Right lobe of liver (tissue), 6 donors: ENCODE measurements at regions not wholly inside any gene's neighbourhood (a gene's known extent, or its start where the extent isn't known, plus 50 kb on each side); places are given as distances from the start of the nearest gene placed in this dataset.

Experiments used
- ATAC-seq, 4 donors: fragments of 200-7000 bp; cut with Tn5 transposase; one replicate each; pipeline ENCODE4 v1.9.1; 2020; ENCODE audit warnings: mild to moderate bottlenecking in 4 of 4, moderate library complexity in 4 of 4
- DNase-seq, 3 donors: peaks; one replicate each; pipeline ENCODE4 v3.0.0-alpha.2; 2020
- H3K27ac ChIP-seq, 3 donors: fragments of 200-600 bp; one replicate each; pipeline ENCODE4 v1.8.0; 2022
- H3K27me3 ChIP-seq, 2 donors: fragments of 200-600 bp; one replicate each; pipeline ENCODE4 v1.8.0; 2022
- H3K36me3 ChIP-seq, 4 donors: fragments of 200-600 bp; sonication (generic) in 1 of 4; one replicate each; pipeline versions ENCODE4 v1.5.1 to v1.8.0; 2017 to 2022; ENCODE audit warnings: control low read depth in 1 of 4
- H3K4me1 ChIP-seq, 4 donors: fragments of 200-600 bp; sonication (generic) in 1 of 4; one replicate each; pipeline versions ENCODE4 v1.5.1 to v1.8.0; 2017 to 2022; ENCODE audit warnings: control low read depth in 1 of 4
- H3K4me3 ChIP-seq, 3 donors: fragments of 200-600 bp; one replicate each; pipeline ENCODE4 v1.8.0; 2022
- H3K9me3 ChIP-seq, 4 donors: fragments of 200-600 bp; sonication (generic) in 1 of 4; one replicate each; pipeline versions ENCODE4 v1.5.1 to v1.8.0; 2017 to 2022; ENCODE audit warnings: control low read depth in 1 of 4
- POLR2A ChIP-seq: fragments of 450-650 bp; IDR thresholded peaks from one replicate; pipeline ENCODE4 v1.6.1; 2017; ENCODE audit warnings: antibody characterized with exemption, mild to moderate bottlenecking
- WGBS: methylation state at CpG from one replicate; pipeline ENCODE4 v1.1.6; 2018; ENCODE audit warnings: low coverage, low lambda C conversion rate; ENCODE audit not compliant: insufficient coverage; ENCODE audit errors: missing lambda C conversion rate; 5-methylcytosine and 5-hydroxymethylcytosine counted together
- intact Hi-C, 2 donors: fragments of 100-400 bp; cut with DNase I; formaldehyde crosslinking; loops; one replicate each; pipeline versions ENCODE4 v1.11.2 to v1.14.1; 2022
- TF ChIP-seq, protein P1 (sequence below), 4 donors: fragments of 200-600 bp in 3 of 4; fragments of 450-650 bp in 1 of 4; IDR thresholded peaks; one replicate each; pipeline versions ENCODE4 v1.5.1 to v1.8.0; 2016 to 2022; ENCODE audit warnings: antibody characterized with exemption in 4 of 4, mild to moderate bottlenecking in 2 of 4
- donor health status: DM: no; HTN: yes; CAD: no.
- donor health status: DM: no; HTN: no; CAD: no.
- donor health status: DM: no; HTN: no; CAD: no.
- donor health status: DM: no; HTN: yes; CAD: no.
- donor health status: DM: no; HTN: yes; CAD: no.

DNA sequence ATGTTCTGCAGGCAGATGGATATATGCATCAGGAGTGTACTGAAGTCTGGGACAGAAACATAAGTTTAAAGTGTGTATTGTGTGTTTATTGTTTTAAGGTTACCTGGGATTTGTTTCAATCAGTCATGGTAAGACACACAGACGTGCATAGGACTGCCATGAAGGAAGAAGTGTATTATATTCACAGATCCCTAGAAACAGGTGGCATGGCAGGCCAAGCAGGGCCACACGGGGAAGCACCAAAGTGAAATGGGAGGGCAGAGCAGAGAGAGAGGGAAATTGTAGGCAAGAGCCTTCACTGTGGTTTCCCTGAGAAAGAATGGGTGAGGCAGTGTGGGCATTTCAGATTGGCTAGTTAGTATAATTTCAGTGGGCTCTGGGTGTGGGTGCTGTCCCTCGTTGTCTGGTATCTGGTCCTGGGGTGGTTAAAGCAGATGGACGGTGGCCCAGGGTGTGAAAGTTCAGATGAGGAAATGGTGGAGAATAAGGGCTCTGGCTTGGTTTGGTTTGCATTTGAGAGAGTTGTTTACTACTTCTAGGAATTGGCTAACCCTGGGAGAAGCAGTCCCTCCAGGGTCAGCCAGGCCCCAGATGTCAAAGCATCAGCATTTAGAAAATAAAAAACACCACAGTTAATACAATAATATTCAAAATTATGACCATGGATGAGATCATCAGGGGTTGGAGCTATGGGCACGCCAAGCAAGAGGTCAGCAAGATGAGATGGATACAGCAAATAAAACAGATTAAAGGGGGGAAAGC is 160.0 kb downstream of the LRRC30 start:
- TF ChIP-seq POLR2A: no peak
- TF ChIP-seq, protein P1, sequence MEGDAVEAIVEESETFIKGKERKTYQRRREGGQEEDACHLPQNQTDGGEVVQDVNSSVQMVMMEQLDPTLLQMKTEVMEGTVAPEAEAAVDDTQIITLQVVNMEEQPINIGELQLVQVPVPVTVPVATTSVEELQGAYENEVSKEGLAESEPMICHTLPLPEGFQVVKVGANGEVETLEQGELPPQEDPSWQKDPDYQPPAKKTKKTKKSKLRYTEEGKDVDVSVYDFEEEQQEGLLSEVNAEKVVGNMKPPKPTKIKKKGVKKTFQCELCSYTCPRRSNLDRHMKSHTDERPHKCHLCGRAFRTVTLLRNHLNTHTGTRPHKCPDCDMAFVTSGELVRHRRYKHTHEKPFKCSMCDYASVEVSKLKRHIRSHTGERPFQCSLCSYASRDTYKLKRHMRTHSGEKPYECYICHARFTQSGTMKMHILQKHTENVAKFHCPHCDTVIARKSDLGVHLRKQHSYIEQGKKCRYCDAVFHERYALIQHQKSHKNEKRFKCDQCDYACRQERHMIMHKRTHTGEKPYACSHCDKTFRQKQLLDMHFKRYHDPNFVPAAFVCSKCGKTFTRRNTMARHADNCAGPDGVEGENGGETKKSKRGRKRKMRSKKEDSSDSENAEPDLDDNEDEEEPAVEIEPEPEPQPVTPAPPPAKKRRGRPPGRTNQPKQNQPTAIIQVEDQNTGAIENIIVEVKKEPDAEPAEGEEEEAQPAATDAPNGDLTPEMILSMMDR (IDR thresholded peaks at IDR 0.05): no peak
- WGBS: 50% methylated on average over 5 of the region's 5 CpGs
- no peak overlapping the region for H3K27ac ChIP-seq
- H3K4me1 ChIP-seq: no peaks in the 10 kb centered on the region
- H3K4me3 ChIP-seq: no peak overlapping the region
- no peaks in the 10 kb centered on the region for H3K36me3 ChIP-seq
- ATAC-seq: no peak
- H3K9me3 ChIP-seq: no peaks in the 10 kb centered on the region
- H3K27me3 ChIP-seq: no peaks in the 10 kb centered on the region
- no peak for DNase-seq
- intact Hi-C loops: no loop called here

DNA sequence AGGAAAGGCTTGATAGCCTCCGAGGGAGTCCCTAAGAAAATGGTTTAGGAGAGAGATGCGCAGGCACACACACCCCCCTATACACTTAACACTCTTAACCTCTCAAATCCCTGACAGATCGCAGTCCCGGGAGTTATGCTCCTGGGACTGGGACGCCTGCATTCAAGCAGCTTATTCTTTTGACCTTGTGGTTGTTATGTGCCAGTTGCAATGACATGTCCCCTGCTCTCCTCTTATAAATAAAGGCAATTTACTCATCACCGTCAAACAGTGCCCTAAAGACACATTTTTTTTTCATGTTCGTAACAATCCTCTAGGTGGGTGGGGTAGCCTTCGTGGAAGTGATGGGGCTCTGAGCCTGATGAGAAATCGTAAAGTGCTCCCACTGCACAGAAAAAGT is 162.2 kb downstream of the LRRC30 start:
- no peak for DNase-seq
- TF ChIP-seq, protein P1 (IDR thresholded peaks at IDR 0.05): no peak
- TF ChIP-seq POLR2A: no peak
- intact Hi-C loops: no loop called here
- no peak overlapping the region for H3K4me3 ChIP-seq
- H3K27ac ChIP-seq: no peak overlapping the region
- H3K27me3 ChIP-seq: no peaks in the 10 kb centered on the region
- no peaks in the 10 kb centered on the region for H3K4me1 ChIP-seq
- no peaks in the 10 kb centered on the region for H3K9me3 ChIP-seq
- H3K36me3 ChIP-seq: no peaks in the 10 kb centered on the region
- no peak for ATAC-seq
- 51% methylated on average over 4 of the region's 9 CpGs for WGBS

DNA sequence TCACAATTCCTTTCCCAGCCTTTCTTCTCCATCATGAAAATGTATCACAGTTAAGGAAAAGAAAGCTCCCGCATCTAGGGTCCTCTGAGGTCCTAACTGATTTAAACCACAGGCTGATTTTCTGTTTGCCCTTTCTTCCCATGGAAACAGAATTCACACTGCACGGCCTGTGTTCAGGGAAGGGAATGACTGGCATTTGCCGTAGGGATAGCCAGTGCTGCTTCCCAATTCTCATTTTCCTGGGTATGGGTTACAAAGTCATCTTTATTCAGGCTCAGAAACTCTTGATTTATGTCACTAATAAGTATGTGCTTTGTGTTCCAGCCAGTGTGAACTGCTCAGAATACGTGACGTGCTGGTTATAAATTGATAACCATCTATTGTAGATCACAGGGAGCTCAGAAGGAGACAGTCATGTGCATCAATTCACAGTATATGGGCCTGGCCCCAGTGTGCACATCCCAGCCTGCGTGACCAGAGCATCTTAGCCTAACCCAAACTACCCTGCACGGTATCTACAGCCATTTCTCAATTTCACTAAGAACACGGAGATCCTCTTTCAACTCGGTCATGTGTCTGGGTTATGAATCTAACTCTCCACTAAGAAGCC is 163.3 kb downstream of the LRRC30 start:
- DNase-seq: no peak

DNA sequence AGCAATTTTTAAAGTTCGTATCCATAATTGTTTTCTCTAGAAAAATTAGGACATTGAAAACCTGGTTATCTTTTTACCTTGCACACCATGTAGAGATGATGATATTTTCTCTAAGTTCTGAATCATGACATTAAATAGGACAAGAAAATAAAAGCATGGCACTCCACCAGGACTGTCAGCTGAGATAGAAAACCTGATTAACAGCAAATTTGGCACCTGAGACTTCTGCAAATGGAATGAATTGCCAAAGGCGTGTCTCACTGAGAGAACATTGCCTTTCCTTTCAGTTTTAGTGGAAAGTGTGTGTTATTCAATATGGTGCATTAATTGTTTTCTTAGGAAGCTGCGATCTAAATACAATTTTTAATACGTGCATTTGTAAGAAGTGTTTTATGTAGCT is 164.7 kb downstream of the LRRC30 start:
- ATAC-seq: no peak
- TF ChIP-seq, protein P1 (IDR thresholded peaks at IDR 0.05): no peak
- TF ChIP-seq POLR2A: no peak
- H3K36me3 ChIP-seq: no peaks in the 10 kb centered on the region
- no peaks in the 10 kb centered on the region for H3K9me3 ChIP-seq
- H3K27ac ChIP-seq: no peak overlapping the region
- 59% methylated on average over 4 of the region's 4 CpGs for WGBS
- intact Hi-C loops: no loop called here
- H3K4me3 ChIP-seq: no peak overlapping the region
- DNase-seq: no peak
- no peaks in the 10 kb centered on the region for H3K27me3 ChIP-seq
- H3K4me1 ChIP-seq: no peaks in the 10 kb centered on the region

More for the DNA sequence above, 163.3 kb downstream of the LRRC30 start:
- Histone ChIP-seq H3K4me3 (no peak overlapping the region), H3K27me3 (no peaks in the 10 kb centered on the region), H3K4me1 (no peaks in the 10 kb centered on the region), H3K36me3 (no peaks in the 10 kb centered on the region), H3K9me3 (no peaks in the 10 kb centered on the region), H3K27ac (no peak overlapping the region)
- intact Hi-C loops: no loop called here
- TF ChIP-seq POLR2A: no peak
- TF ChIP-seq, protein P1 (IDR thresholded peaks at IDR 0.05): no peak
- ATAC-seq: no peak
- 69% methylated on average over 8 of the region's 9 CpGs for WGBS
